Breast epithelium (tissue), 3 donors: ENCODE measurements at regions not wholly inside any gene's neighbourhood (a gene's known extent, or its start where the extent isn't known, plus 50 kb on each side); places are given as distances from the start of the nearest gene placed in this dataset.

Experiments
- POLR2A ChIP-seq: fragments of 450-650 bp; IDR thresholded peaks from one replicate; pipeline ENCODE4 v1.6.1; 2016; ENCODE audit warnings: antibody characterized with exemption, mild to moderate bottlenecking, moderate library complexity
- POLR2AphosphoS5 ChIP-seq, 3 donors: sonication (generic); formaldehyde crosslinking; IDR thresholded peaks; one replicate each; pipeline ENCODE4 v1.6.1; 2017; ENCODE audit warnings: antibody characterized with exemption in 3 of 3
- TF ChIP-seq, protein P1 (sequence below), 3 donors: fragments of 450-650 bp; IDR thresholded peaks; one replicate each; pipeline ENCODE4 v1.5.1; 2016 to 2017; ENCODE audit warnings: antibody characterized with exemption in 3 of 3, mild to moderate bottlenecking in 3 of 3, moderate library complexity in 3 of 3

GRCh38 chr1:194068446-194069167 is 882.2 kb upstream of the B3GALT2 start:
- TF ChIP-seq, protein P1, sequence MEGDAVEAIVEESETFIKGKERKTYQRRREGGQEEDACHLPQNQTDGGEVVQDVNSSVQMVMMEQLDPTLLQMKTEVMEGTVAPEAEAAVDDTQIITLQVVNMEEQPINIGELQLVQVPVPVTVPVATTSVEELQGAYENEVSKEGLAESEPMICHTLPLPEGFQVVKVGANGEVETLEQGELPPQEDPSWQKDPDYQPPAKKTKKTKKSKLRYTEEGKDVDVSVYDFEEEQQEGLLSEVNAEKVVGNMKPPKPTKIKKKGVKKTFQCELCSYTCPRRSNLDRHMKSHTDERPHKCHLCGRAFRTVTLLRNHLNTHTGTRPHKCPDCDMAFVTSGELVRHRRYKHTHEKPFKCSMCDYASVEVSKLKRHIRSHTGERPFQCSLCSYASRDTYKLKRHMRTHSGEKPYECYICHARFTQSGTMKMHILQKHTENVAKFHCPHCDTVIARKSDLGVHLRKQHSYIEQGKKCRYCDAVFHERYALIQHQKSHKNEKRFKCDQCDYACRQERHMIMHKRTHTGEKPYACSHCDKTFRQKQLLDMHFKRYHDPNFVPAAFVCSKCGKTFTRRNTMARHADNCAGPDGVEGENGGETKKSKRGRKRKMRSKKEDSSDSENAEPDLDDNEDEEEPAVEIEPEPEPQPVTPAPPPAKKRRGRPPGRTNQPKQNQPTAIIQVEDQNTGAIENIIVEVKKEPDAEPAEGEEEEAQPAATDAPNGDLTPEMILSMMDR (IDR thresholded peaks at IDR 0.05): no peak
- TF ChIP-seq POLR2AphosphoS5 (IDR thresholded peaks at IDR 0.05) (no peak), POLR2A (no peak)
